H9 (cell line): ENCODE measurements at regions not wholly inside any gene's neighbourhood (a gene's known extent, or its start where the extent isn't known, plus 50 kb on each side); places are given as distances from the start of the nearest gene placed in this dataset.

Experiments used
- DNase-seq: peaks from one replicate; pipeline ENCODE4 v3.0.0-alpha.2; 2017
- H2AFZ ChIP-seq: one replicate; pipeline ENCODE4 v1.6.1; 2013; ENCODE audit warnings: mild to moderate bottlenecking, low read length, control low read depth, moderate library complexity
- H2AK5ac ChIP-seq: 2 replicates; pipeline ENCODE4 v1.6.1; 2013; ENCODE audit warnings: low read length, control low read depth, mixed read lengths; ENCODE audit not compliant: insufficient read length
- H2BK120ac ChIP-seq: one replicate; pipeline ENCODE4 v1.6.1; 2013; ENCODE audit warnings: low read depth, mild to moderate bottlenecking, low read length, control low read depth, inconsistent platforms; ENCODE audit not compliant: poor library complexity, severe bottlenecking
- H2BK12ac ChIP-seq: 2 replicates; pipeline ENCODE4 v1.6.1; 2013; ENCODE audit warnings: low read length, control low read depth, mixed read lengths, low read depth; ENCODE audit not compliant: insufficient read length
- H2BK15ac ChIP-seq: 2 replicates; pipeline ENCODE4 v1.6.1; 2013; ENCODE audit warnings: low read depth, low read length, control low read depth
- H2BK20ac ChIP-seq: one replicate; pipeline ENCODE4 v1.6.1; 2013; ENCODE audit warnings: low read depth, mild to moderate bottlenecking, low read length, control low read depth, inconsistent platforms; ENCODE audit not compliant: poor library complexity, severe bottlenecking
- H2BK5ac ChIP-seq: 2 replicates; pipeline ENCODE4 v1.6.1; 2013; ENCODE audit warnings: low read length, control low read depth, mixed read lengths; ENCODE audit not compliant: insufficient read length
- H3K14ac ChIP-seq: 2 replicates; pipeline ENCODE4 v1.6.1; 2013; ENCODE audit warnings: low read length, control low read depth; ENCODE audit not compliant: insufficient read depth
- H3K18ac ChIP-seq: 2 replicates; pipeline ENCODE4 v1.6.1; 2013; ENCODE audit warnings: low read depth, mild to moderate bottlenecking, mixed read lengths, low read length, control low read depth; ENCODE audit not compliant: insufficient read length
- H3K23ac ChIP-seq: 2 replicates; pipeline ENCODE4 v1.6.1; 2013; ENCODE audit warnings: low read length, control low read depth, mixed read lengths, low read depth; ENCODE audit not compliant: insufficient read length
- H3K23me2 ChIP-seq: 2 replicates; pipeline ENCODE4 v1.6.1; 2013; ENCODE audit warnings: low read depth, mild to moderate bottlenecking, mixed read lengths, low read length, control low read depth; ENCODE audit not compliant: insufficient read length, poor library complexity, severe bottlenecking
- H3K27ac ChIP-seq: 2 replicates; pipeline ENCODE4 v1.5.1; 2013; ENCODE audit warnings: low read length, control low read depth, mixed read lengths, low read depth; ENCODE audit not compliant: insufficient read length
- H3K27me3 ChIP-seq: 2 replicates; pipeline ENCODE4 v1.6.1; 2013; ENCODE audit warnings: low read length, control low read depth, inconsistent platforms; ENCODE audit not compliant: insufficient read depth
- H3K4ac ChIP-seq: 2 replicates; pipeline ENCODE4 v1.6.1; 2013; ENCODE audit warnings: low read depth, mild to moderate bottlenecking, control low read depth, inconsistent platforms, low read length, moderate library complexity
- H3K4me1 ChIP-seq: 2 replicates; pipeline ENCODE4 v1.6.1; 2013; ENCODE audit warnings: low read length, control low read depth, inconsistent platforms; ENCODE audit not compliant: insufficient read depth
- H3K4me2 ChIP-seq: 2 replicates; pipeline ENCODE4 v1.6.1; 2013; ENCODE audit warnings: low read length, control low read depth, mixed read lengths; ENCODE audit not compliant: insufficient read length, insufficient read depth
- H3K56ac ChIP-seq: 2 replicates; pipeline ENCODE4 v1.6.1; 2013; ENCODE audit warnings: low read depth, mild to moderate bottlenecking, mixed read lengths, low read length, control low read depth; ENCODE audit not compliant: insufficient read length
- H3K79me1 ChIP-seq: 2 replicates; pipeline ENCODE4 v1.6.1; 2013; ENCODE audit warnings: low read depth, mild to moderate bottlenecking, moderate library complexity, low read length, control low read depth, inconsistent platforms; ENCODE audit not compliant: insufficient read depth, poor library complexity, severe bottlenecking
- H3K79me2 ChIP-seq: 2 replicates; pipeline ENCODE4 v1.6.1; 2013; ENCODE audit warnings: low read length, control low read depth, inconsistent platforms; ENCODE audit not compliant: insufficient read depth
- H3K9ac ChIP-seq: 2 replicates; pipeline ENCODE4 v1.6.1; 2013; ENCODE audit warnings: low read length, control low read depth, mixed read lengths; ENCODE audit not compliant: insufficient read length; ENCODE audit errors: extremely low read depth
- H3K9me3 ChIP-seq: one replicate; pipeline ENCODE4 v1.6.1; 2013; ENCODE audit warnings: low read depth, low read length, inconsistent platforms; ENCODE audit not compliant: control insufficient read depth
- H3T11ph ChIP-seq: one replicate; pipeline ENCODE4 v1.6.1; 2013; ENCODE audit warnings: mild to moderate bottlenecking, low read length, control low read depth, inconsistent platforms
- H4K20me1 ChIP-seq: one replicate; pipeline ENCODE4 v1.6.1; 2013; ENCODE audit not compliant: control insufficient read depth, insufficient read length, insufficient read depth
- H4K5ac ChIP-seq: 2 replicates; pipeline ENCODE4 v1.6.1; 2013; ENCODE audit warnings: low read depth, mild to moderate bottlenecking, mixed read lengths, low read length, control low read depth; ENCODE audit not compliant: insufficient read length
- H4K8ac ChIP-seq: replicated peaks from 2 replicates; pipeline ENCODE4 v1.6.1; 2013; ENCODE audit warnings: low read length, control low read depth, mixed read lengths, low read depth; ENCODE audit not compliant: insufficient read length
- H4K91ac ChIP-seq: 2 replicates; pipeline ENCODE4 v1.6.1; 2013; ENCODE audit warnings: low read depth, mild to moderate bottlenecking, moderate library complexity, mixed read lengths, low read length, control low read depth; ENCODE audit not compliant: insufficient read length
- H3K27ac Mint-ChIP-seq, 3 experiments: 2 replicates in 2 of 3; 3 replicates in 1 of 3; pipeline ENCODE4 v1.8.0; 2020 to 2021; ENCODE audit warnings: mixed read lengths in 3 of 3, mild to moderate bottlenecking in 1 of 3, moderate library complexity in 1 of 3
- H3K27me3 Mint-ChIP-seq: 2 replicates; pipeline ENCODE4 v1.8.0; 2021; ENCODE audit warnings: low read depth, mild to moderate bottlenecking, moderate library complexity, mixed read lengths
- H3K36me3 Mint-ChIP-seq, 3 experiments: 2 replicates in 2 of 3; 3 replicates in 1 of 3; pipeline ENCODE4 v1.8.0; 2020 to 2021; ENCODE audit warnings: low read depth in 3 of 3, mixed read lengths in 3 of 3; ENCODE audit not compliant: insufficient read depth in 1 of 3
- H3K4me1 Mint-ChIP-seq, 2 experiments: 2 replicates each; pipeline ENCODE4 v1.8.0; 2020; ENCODE audit warnings: mixed read lengths in 2 of 2
- H3K4me3 Mint-ChIP-seq, 2 experiments: 2 replicates in 1 of 2; 3 replicates in 1 of 2; pipeline ENCODE4 v1.8.0; 2020 to 2021; ENCODE audit warnings: mild to moderate bottlenecking in 2 of 2, mixed read lengths in 2 of 2, moderate library complexity in 1 of 2
- H3K9me3 Mint-ChIP-seq, 2 experiments: 2 replicates in 1 of 2; 3 replicates in 1 of 2; pipeline ENCODE4 v1.8.0; 2020; ENCODE audit warnings: mild to moderate bottlenecking in 2 of 2, mixed read lengths in 2 of 2, moderate library complexity in 1 of 2
- TF ChIP-seq, protein P1 (sequence below): fragments of 200-600 bp; sonication (generic); conservative IDR thresholded peaks from 3 replicates; pipeline ENCODE4 v1.8.0; 2021; ENCODE audit warnings: antibody characterized with exemption, mild to moderate bottlenecking

DNA sequence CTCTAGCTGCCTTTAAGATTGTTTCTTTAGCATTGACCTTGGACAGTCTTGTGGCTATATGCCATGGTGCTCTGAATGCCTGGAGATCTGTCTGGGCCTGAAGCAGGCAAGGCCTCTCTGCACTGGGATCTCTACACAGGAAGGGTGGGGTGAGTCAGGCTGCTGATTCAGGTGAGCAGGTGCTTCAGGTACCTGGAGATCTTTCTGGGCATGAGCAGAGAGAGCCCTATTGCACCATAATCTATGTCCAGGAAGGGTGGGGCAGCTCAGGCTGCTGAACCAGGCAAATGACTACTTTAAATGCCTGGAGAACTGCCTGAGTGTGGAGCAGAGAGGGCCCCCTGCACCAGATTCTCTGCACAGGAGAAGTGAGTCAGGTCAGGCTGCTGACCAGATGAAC is 94.5 kb downstream of the TPBG start:
- H3K4ac ChIP-seq: no peak overlapping the region
- no peak overlapping the region for H2AFZ ChIP-seq
- no peak overlapping the region for H3K56ac ChIP-seq
- no peaks in the 10 kb centered on the region for H3K9me3 ChIP-seq
- no peak overlapping the region for H3K27ac ChIP-seq
- H3K23ac ChIP-seq: no peak overlapping the region
- H3K27me3 ChIP-seq: no peaks in the 10 kb centered on the region
- no peaks in the 10 kb centered on the region for H3K23me2 ChIP-seq
- H2BK12ac ChIP-seq: no peak overlapping the region
- Mint-ChIP-seq H3K9me3 (peaks cover 9 to 19% of the 10 kb centered on the region in 2 experiments; a peak in 4 of 5 replicates), H3K27me3 (no peaks in the 10 kb centered on the region), H3K4me1 (no peaks in the 10 kb centered on the region), H3K36me3 (peaks cover 3 to 16% (median 7%) of the 10 kb centered on the region in 3 experiments; a peak in 5 of 7 replicates), H3K27ac (no peak overlapping the region), H3K4me3 (no peak overlapping the region)
- H2BK15ac ChIP-seq: no peak overlapping the region
- H3K79me1 ChIP-seq: no peaks in the 10 kb centered on the region
- no peak overlapping the region for H2BK5ac ChIP-seq
- H3K9ac ChIP-seq: no peak overlapping the region
- no peak overlapping the region for H3K14ac ChIP-seq
- H4K20me1 ChIP-seq: no peaks in the 10 kb centered on the region
- no peak overlapping the region for H2AK5ac ChIP-seq
- no peaks in the 10 kb centered on the region for H3K4me1 ChIP-seq
- H2BK20ac ChIP-seq: no peak overlapping the region
- H4K5ac ChIP-seq: no peak overlapping the region
- no peak for DNase-seq
- no peak overlapping the region for H3K18ac ChIP-seq
- TF ChIP-seq, protein P1, sequence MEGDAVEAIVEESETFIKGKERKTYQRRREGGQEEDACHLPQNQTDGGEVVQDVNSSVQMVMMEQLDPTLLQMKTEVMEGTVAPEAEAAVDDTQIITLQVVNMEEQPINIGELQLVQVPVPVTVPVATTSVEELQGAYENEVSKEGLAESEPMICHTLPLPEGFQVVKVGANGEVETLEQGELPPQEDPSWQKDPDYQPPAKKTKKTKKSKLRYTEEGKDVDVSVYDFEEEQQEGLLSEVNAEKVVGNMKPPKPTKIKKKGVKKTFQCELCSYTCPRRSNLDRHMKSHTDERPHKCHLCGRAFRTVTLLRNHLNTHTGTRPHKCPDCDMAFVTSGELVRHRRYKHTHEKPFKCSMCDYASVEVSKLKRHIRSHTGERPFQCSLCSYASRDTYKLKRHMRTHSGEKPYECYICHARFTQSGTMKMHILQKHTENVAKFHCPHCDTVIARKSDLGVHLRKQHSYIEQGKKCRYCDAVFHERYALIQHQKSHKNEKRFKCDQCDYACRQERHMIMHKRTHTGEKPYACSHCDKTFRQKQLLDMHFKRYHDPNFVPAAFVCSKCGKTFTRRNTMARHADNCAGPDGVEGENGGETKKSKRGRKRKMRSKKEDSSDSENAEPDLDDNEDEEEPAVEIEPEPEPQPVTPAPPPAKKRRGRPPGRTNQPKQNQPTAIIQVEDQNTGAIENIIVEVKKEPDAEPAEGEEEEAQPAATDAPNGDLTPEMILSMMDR: no peak
- H3T11ph ChIP-seq: no peak overlapping the region
- no peaks in the 10 kb centered on the region for H3K79me2 ChIP-seq
- no peak overlapping the region for H4K8ac ChIP-seq
- no peak overlapping the region for H4K91ac ChIP-seq
- no peak overlapping the region for H2BK120ac ChIP-seq
- no peak overlapping the region for H3K4me2 ChIP-seq
